Activated CD4-positive, CD25-positive, alpha-beta regulatory T cell treated with anti-CD3 and anti-CD28 coated beads, Interleukin-2, amount 50 U/mL, for 72 hours (primary cell): ENCODE measurements at regions not wholly inside any gene's neighbourhood (a gene's known extent, or its start where the extent isn't known, plus 50 kb on each side); places are given as distances from the start of the nearest gene placed in this dataset.

Experiments
- DNase-seq: peaks from one replicate; pipeline ENCODE4 v3.0.0; 2021

DNA sequence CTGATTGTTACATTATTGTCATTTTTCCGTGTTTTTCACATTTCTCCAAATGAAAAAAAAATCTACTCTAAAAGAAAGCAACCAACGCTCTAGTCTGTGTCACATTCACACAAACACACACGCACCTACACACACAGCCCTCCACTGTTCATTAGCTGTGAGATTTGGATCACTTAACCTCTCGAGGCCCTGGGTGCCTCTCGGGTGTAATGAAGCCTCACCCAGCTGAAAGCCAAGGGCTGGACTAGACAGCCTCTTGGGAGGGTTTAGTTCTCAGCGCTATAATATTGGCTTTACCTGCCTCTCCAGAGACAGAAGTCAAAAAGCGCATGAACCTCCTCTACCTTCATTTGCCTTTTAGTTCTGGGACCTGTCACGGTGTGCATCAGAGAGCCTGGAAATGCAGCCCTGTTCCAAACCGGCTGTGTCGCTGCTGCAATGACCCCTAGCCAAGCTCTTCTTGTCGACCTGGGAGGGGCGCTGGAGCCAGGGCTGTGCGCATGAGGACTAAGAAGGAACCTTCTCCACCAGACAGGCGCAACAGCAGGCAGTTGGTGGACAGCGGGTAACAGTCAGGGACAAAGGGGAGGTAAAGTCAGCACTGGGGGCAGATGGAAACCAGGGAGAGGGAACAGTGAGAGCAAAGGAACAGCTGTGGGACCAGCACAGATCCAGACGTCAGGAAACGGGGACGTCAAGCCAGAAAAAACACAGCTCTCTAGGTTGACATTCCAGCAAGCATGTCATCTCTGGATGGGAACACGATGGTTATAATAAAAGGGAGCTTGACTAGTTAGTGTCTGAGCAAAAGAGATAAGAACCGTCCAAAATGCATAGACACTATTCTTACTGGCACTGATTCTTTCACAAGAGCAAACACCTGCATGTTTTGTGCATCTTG lies 375.9 kb downstream of the EFNB2 start:
- DNase-seq = no peak

DNA sequence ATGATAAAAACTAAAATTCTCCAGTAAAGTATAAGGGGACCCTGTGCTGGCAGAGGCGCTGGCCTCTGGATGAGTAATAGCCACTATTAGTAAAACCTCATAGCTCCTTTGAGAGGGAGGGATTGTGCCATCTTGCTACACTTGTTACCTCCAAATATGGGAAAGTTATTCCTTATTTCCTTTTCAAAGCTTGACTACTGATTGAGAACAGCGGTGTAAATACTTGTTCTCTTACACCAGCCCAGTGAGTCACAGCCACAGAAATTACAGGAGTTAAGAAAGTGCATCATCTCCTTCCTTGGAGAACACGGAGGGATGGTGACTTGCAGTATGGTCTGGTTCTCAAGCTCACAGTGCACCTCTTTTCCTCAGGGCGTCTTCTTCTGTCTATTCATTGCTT lies 379.0 kb downstream of the EFNB2 start:
- DNase-seq = no peak

DNA sequence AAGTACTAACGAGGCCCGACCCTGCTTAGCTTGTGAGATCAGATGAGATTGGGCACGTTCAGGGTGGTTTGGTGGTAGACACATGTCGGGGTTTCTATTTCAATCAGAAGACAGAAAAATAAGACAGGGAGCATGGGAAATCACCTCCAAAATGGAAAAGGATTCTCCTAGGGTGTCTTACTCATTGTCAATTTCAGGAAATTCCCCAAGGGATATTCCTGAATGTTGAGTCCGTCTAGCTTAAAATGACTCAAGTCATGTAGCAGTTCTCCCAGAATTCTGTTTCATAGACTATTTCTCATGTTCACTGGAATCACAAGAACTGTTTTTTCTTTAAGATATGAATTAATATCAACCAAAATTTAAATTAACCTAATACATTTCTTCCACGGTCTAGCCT lies 380.1 kb downstream of the EFNB2 start:
- no peak for DNase-seq

DNA sequence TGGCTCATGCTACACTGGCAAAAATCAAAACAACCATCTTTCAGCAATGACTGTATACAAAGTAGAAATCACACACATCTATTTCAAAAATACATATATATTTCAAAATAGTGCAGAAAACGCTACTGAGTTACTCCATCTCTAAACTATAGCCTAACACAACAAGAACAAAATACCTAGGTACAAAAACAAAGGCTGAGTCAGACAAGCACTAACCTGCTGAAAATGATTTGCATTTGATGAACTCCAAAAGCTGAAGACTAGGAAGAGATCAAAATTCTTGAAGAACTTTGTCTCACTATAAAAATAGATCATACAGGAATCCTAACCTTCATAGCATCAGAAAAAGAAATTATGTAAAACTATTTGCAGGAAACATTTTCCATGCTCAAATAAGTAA lies 381.6 kb downstream of the EFNB2 start:
- no peak for DNase-seq

DNA sequence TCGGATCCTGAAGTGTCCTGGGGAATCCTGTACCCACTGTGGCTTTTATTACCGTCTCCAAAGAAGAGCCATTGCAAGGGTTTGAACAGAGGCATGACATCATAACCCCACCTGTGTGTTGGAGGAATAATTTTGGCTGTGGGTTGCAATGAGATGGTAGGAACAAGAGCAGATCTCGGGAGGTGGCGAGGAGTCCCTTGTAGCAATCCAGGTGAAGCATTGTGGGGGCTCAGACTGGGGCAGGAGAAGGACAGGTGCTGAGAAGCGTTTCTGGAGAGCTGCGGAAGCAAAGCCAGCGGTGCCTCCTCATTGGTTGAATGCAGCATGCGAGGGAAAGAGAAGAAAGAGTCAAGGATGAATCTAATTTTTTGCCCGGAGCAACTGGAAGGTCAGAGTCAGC lies 382.4 kb downstream of the EFNB2 start:
- no peak for DNase-seq

DNA sequence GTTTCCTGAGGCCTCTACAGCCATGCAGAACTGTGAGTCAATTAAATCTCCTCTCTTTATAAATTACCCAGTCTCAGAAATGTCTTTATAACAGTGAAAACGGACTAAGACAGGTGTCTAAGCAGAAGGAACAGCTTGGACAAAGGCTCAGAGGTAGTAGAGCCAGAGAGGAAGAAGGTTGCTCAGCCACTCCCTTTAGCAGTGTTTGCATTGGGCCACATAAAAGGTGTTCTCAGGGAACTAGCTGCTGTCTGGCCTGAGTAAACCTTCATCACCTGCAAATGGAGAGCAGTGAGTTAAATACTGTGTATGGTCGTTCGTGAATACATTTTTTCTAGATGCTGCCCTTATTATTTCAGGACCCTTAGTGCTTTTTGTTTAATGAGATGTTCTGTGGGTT lies 383.4 kb downstream of the EFNB2 start:
- no peak for DNase-seq

DNA sequence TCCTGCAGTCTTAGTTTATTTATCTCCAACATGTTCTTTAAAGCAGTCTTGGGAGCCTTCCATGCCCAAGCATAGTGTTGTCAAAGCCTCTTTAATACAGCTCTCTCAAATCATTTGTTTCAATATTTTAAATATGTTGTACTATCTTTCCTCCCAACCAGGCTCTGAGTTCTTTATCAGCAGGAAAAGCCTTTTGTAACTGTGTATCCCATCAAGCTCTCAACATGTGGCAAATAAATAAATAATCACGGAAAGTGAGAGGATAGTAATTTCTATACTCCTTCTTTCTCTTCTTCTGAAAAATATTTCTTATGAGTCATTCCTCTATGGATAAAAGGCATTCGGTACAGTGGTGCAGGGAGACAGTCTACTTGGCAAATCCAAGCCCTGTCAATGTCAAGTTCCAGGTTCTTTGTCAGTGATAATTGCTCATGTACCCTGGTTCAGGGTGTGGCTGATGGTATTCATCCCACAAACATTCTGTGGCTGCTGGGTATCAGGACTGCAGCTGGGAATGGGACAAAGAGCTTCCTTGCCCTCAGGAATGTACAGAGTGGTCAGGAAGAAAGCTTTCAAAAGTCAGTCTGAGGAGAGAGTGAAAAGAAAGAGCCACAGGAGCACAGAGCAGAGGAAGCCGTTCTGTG lies 384.3 kb downstream of the EFNB2 start:
- DNase-seq = no peak

DNA sequence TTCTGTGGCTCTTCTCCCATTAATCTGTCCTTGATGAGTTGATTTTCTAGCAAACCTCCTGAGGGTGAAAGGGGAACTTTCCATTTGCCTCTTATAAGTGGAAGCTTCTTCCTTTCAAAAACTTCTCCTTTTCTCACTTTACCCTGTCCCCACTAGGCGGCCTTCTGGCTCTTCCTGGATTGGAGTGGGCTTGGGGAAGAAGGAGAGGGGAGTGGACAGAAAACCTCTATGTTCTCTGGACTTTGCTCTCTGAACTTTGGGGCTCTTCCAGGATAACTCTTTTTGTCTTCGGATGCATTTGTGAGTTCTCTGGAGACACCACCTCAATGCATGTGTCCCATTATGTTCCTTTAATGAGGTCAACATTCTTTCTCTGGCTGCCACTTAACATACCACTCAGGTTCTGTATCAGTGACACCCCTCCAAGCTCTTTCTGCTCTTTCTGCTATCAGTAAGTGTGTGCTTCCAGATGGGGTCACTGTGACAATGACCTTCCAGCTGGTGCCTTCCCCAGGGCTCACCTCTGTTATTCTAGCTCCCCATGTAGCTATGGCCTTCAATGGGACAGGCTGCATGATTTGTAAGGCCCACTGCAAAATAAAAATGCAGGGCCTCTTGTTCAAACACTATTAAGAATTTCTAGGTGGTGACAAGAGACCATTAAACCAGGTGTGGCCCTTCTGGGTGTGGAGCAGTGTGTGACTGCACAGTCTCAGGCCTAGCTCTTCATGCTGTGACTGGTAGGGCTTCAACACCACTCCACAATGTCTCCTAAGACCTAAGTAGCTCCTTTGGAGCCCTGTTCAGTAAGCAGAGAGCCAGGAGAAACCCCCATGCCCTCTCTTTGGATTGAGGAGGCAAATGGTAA lies 389.2 kb downstream of the EFNB2 start:
- no peak for DNase-seq

DNA sequence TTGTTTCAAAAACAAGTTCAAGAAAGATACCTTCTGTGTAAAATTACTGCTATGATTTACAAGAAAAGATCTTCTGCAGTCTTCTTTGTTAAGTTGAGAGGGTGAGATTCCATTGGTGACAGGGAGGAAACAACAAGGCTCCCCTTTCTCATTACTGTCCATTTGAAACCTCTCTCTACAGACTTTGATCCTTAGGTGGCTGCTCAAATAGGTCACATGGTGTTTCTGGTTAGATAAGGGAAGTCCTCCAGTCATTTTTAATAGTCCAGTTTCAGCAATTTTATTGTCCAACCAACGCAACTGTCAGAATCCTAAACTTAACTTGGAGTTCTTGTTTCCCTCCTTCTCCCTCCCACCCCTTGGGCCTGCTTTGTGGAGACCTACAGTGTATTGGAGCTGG lies 390.4 kb downstream of the EFNB2 start:
- DNase-seq = no peak

DNA sequence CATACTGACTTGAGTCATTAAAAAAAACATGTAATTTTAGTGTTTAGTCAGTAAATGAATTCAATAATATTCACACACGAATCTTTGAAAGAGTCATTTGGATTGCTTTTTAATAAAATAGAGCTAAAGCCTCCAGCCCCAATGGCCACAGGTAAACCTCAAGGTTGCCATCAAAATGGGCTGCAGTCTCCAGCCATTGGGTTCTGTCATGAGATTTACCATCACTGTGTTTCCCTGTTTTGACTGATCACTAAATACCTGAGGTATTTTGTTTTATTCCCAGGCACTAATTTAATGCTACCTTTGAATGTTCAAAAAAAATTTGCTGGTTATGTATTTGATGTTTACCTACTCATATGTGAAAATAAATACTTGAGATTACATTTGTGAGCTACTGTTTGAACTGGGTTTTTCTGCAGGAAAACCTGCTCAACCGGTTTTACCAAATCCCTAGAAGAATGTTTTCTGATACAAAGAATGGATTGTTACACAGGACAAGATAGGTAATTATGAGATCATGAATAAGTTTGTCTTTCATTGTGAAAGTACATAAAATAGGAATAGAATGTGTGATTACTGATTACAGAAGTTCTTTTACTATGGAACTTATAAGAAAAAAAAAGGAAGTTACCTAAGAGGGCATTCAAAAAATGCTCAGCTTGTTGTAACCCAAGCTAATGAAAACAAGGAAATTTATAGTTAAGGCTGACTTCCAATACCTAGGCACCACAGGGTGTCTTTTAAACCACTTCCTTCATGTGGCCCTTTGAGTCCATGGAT lies 391.3 kb downstream of the EFNB2 start:
- DNase-seq = no peak

DNA sequence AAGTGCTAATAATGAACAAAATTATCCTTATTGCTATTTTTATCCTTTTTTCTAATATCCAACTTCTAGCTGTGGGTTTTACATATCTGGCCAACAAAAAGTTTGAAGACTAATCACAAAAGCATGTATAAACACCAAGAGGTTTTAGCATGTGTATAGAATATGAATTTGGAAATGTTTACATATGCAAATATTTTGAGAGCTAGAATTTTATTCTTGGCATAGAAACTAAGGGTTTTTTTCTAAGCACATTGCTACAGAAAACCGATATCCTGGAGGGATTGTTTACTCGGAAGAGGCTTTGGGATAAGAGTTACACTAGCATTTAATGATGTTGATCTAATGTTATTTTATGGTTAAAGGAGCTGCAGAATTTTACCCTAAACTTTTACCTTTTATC lies 392.1 kb downstream of the EFNB2 start:
- DNase-seq = no peak

DNA sequence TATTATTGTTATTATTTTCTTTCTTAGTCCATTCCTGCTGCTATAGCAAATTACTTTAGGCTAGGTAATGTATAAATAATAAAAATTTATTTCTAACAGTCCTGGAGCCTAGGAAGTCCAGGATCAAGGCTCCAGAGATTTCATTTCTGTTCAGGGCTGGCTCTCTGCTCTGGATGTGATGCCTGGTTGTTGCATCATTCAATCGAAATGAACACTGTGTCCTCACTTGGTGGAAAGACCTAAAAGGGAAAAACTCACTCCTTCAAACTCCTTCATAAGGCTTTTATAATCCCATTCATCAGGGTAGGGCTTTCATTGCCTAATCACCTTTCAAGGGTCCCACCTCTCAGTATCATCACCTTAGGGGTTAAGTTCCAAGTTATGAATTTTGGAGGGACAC lies 395.0 kb downstream of the EFNB2 start:
- DNase-seq = no peak

DNA sequence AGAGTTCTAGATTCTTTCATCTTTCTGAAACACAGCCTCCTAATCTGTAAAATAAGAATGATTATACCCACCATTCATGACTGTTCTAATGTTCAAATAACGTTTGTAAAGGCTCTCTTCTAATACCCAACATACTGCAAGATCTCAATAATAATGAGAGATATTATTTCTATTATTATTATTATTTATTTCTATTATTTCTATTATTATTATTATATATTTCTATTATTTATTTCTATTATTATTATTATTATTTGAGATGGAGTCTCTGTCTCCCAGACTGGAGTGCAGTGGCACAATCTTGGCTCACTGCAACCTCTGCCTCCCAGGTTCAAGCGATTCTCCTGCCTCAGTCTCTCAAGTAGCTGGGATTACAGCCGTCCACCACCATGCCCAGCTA lies 395.5 kb downstream of the EFNB2 start:
- DNase-seq = no peak

DNA sequence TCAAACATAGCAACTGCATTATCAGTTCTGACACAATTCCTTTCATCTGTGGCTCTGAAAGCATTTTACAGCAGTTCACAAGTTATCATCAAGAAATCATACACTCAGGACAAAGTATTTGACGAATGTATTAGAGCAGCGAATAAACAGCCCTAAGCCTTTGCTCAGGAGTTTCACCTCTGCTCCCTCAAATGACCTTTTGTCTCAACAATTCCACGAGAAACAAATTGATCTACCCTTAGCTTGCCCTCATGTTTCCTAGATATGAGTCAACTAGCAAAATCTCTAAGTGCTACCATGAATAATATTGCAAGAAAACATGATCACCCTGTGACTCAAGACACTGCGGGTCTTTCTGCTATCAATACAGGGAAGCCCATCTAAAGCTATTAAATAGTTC lies 396.1 kb downstream of the EFNB2 start:
- DNase-seq = no peak

DNA sequence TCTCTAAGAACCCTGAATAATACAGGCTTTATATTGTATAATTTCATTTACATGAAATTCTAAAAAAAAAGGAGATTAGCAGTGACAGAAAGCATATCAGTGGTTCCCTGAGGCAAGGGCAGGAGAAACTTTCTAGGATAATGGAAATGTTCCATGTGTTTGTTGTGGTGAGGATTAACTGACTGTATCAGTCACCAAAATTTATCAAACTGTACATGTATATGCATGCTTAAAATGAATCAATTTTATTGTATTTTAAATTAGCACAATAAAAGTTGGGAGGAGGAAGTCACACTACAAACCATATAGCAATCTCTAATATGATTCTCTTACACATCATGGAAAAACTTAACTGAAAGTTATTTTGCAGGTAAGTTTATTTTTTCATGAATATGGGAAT lies 396.8 kb downstream of the EFNB2 start:
- DNase-seq = no peak

DNA sequence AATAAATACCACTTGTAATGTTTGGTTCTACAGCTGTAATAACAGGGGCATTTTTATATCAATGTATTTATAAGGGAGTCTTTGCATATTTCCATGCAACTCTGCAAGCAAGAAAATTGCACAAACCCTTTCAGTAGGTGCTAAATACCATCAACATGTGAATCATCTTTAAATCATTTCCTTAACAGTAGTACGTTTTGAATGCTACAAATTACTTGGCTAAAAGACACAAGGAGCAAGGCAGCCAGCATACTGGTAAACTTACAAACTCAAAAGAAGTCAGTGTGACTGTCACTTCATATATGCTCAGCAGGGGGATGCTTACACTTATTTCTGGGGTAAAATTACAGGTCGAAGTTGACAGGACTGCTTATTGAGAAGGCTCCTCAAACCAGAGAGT lies 402.4 kb downstream of the EFNB2 start:
- DNase-seq = no peak

DNA sequence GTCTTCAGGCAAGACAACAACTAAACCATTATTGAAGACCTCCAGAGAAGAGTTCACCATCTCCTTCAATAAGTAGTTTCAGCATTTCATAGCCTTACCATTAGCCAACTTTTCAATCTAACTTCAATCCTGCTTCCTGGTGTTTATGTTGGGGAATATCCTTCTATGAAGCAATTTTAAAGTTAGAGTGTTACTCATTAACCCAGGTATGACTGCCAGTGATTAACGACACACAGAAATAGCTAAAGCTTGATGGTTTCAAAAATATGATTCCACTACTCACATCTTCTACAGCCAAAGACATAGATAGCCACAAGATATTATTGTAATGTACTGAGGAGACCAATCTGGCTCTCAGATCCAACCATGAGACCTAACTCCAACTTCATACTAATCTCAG lies 403.2 kb downstream of the EFNB2 start:
- no peak for DNase-seq

DNA sequence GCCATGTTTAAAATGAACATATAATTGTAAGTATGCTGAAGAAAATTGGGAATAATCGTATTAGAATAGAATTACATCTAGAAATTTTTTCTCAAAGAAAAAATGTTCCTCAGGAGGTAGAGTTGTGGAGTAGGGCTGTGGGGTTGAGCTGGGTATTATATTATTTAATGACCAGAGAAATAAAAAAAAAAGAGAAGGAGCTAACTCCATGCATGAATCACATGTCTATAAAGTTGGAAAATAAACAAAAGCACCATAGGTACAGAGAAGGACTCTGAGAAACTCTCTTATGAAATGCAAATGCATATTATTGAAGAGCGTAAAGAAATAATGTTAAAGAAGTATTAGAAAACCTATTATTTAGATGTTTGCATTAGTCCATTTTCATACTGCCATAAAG lies 405.5 kb downstream of the EFNB2 start:
- no peak for DNase-seq

DNA sequence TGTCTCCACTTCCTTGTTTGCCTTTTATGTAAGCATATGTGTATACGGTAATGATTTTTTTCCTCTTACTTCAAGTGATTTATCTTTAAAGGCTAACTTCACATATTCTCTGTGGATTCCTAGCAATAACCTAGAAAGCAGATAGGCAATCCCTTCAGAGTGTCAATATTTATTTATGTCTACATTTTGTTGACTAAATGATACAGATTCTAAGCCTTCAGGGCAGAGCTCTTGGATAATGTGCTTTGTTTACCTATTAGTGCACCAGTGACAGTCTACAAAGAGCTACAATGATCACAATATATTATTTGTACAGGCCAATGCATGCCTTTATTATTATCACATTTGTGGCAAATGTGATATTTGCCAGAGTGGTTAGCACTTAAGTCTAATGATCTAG lies 406.2 kb downstream of the EFNB2 start:
- DNase-seq = no peak

DNA sequence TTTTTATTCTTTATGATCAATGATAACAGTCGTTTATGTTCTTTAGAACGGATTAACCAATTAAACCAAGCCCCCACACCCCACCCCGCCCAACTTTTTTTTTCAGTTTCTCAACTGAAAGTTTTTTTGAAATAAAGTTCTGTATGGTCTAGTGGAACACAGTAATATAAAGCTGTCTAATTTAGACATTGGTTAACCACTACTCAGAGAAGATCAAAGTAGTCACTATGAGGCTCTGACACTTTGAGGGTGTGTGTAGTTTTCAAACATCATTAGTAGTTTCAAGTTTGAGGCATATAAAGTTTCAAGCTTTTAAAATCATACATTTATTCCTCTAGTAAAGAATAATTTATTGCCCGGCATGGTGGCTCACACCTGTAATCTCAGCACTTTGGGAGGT lies 413.2 kb downstream of the EFNB2 start:
- DNase-seq = no peak

DNA sequence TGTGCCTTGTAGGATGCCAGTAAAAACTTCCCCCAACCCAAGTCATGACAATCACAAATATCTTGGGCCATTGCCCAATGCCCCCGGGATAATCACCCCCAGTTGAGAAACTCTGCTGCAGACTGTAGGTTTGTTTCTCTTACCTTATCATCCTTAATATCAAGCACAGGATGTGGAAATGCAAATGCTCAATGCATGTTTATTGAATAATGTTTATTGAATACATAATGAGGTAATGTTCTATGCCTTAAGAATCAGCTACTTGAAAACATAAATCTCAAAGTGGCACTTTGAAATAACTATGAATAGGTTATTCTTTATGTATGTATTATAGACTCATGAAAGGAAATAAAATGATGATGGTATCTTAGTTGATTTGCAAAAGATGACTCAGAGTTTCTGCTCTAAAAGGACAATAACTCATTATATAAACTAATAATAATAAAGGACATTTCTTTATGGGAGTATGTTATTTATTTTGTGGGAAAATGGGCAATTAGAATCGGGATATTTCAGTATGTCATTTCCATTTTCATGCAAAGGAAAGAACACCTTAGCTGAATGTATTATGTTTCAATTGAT lies 414.2 kb downstream of the EFNB2 start:
- no peak for DNase-seq

DNA sequence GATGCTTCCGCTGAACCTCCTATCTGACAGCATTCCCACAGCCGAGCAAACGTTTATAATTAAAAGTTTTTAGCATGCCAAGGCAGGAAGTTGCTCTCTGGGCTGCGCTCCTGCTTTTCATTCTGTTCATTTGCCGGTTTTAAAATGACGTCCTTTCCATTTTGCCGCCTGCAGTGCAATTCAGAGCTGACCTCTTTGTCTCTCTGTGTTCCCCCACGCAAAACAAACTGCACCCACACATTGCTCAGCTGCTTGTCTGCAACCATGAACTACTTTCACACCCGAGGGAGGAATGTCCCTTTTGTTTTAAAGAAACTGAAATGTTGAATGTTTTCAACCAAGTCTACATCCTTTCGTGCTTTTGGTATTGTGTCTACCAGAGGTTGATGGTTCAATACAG lies 416.5 kb downstream of the EFNB2 start:
- no peak for DNase-seq

DNA sequence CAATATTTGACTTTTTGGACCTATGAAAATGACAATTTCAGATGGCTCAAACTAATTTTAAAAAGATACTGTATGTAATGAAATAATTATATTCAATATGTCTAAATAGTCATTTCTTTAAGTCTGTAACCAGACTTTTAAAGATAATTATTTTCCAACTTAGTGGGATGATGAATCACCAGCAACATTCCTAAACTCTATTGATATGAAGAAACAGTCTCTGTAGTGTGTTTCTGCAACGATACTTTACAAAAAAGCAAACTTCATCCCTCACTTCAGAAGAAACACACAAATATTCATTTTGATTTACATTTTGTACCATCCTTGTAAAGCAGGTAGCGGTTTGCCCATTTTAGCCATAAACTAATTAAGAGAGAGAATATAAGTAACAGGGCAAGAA lies 417.4 kb downstream of the EFNB2 start:
- DNase-seq = no peak
